ENCODE measurements at regions not wholly inside any gene's neighbourhood (a gene's known extent, or its start where the extent isn't known, plus 50 kb on each side); places are given as distances from the start of the nearest gene placed in this dataset.
A peak's percentile ranks its signal among the peaks of the same experiment; 100 is the strongest.

DNA sequence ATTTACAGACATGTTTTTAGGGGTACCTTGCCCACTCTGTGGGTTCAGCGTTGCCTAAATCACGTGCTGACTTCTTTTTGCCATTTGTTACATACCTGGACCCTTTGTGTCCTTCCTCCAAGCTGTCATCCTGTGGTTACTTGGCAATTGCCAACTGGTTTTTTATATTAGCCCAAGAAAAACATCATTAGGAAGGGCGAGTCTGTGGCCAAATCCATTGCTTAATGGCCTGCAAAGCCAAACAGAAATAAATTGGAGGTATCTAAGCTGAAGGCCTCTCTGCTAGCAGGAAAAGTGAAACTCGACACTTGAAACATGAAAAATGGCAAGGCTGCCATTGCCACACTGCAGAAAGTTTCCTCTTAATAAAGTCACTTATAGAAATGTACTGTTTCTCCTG, 190.4 kb downstream of the NUAK1 start:
- peak; percentile 92 for DNase-seq (ENCODE audit: low read depth, low spot score)

DNA sequence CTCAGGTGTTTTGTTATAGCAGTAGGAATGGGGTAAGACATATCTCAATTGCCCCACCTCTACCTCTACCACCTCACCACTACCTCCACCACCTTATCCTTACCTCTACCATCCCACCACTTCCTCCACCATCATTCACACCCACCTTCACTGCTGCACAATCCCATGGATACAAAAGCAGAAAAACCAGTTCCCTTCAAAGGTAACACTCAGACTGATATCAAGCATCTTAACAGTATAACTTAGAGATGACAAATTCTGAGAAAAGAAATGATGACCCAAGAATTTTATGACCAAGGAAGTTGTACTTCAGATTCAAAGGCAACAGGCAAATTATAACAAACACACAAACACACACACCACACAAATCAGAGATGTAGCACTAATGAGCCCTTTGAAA, 189.4 kb downstream of the NUAK1 start:
- DNase-seq (ENCODE audit: low read depth, low spot score): no peak

DNA sequence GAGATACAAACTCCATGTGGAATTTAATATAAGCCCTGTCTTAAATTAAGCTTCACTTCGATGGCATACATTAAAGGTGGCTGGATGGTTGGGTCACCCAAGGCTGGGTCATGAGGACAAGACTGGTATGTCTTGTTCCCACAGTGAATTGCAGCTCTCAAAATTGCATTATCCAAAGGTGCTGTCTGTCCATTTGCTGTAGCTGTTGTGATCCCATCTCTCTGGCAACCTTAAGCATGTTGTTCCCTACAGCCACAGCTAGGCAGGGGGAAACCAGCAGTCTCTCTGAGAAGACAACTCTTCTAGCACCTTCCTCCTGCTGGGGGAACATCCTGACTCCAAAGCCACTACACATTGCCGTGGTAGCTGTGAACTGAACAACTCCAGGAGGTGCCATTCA, 187.0 kb downstream of the NUAK1 start:
- no peak for DNase-seq (ENCODE audit: low read depth, low spot score)

DNA sequence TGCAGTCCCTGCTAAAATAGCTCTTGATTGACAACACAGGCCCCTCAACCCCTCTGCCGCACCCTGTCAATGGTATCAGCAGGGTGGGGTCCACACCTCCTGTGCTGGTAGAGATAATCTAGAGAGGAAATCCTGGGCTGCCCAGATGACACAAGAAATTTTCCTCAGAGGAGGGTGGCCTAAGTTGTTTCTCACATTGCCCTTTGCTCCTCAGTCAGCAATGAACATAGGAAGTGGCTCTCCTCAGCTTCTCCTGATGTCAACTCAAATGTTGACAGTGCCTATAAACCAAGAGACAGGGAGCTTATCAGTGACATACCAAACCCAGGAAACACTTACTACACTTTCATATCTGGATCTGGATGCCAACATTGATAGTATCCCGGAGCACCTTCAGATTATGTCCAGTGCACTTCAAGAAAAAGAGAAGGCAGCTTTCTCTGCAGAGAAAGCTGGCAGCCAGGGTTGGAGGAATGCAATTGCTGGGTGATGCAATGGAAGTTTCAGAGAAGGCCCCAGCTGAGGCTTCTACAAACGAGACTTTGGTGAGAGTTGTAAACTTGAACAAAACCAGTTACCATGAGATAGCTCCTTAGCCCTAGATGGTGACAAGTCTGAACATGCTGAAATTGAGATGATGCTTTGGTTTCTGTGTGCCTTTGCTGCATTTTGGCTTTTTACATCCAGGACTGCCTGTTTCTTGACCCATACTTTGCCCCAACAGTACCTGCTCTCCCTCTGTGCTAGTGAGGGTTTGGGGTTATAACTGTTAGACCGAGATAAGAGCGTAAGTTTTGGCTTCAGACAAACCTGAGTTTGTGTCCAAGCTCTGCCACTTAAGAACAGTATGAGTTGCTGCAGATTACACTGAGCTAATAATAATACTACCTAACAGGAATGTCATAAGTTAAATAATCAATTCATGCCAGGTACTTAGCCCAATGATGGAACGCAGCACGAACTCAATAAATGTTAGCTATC, 183.5 kb downstream of the NUAK1 start:
- peak; percentile 21 for DNase-seq (ENCODE audit: low read depth, low spot score)

DNA sequence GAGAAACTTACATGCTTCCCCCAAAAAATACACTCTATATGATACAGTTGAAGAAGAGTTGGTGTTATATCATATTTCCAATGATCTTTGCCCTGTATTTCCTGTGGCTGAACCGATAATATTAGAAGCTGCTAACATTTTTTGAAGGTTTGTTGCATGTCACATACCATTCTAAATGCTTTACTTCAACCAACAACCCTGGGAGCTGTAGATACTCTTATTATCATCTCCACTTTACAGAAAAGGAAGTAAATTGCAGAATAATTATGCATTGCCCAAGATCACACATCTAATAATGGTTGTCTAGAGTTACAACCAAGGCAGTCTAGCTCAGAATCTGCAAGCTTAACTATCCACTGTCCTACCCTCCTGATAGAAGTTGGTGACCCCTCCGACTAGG, 182.8 kb downstream of the NUAK1 start:
- no peak for DNase-seq (ENCODE audit: low read depth, low spot score)

DNA sequence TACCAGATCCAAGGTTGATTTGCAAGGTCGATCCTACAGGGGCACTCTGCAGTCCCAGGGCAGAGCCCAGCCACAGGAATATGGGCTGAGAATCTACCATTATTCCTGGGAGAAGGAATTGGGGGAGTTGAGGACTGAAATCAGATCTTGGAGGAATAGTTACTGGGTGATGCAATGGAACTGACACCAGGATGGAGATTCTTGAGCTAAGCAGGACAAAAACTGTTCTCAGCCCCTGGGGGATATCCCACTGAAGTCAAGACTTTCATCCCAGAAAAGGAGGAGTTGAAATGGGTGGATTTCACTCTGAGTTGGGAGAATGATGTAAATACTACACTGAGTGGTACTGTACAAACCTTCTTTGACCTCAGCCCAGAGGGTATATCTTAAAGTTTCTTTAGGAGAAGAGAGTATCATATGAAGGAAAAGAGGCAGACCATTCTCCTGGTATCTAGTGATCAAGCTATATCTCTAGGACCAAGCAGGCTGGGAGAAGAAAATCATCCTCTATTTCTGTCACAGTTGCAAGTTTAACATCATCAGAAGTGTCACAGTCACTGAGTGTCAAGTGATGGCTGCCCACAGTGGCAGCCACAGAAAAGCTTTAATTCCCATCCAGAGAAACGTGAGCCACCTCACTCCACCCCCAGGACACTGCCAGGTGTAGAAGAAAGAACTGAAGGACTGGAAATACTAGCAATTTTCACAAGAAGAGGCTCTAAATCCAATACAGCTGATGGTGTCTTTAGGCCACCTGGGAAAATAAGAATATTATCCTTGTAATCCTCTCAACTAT, 181.9 kb downstream of the NUAK1 start:
- no peak for DNase-seq (ENCODE audit: low read depth, low spot score)

DNA sequence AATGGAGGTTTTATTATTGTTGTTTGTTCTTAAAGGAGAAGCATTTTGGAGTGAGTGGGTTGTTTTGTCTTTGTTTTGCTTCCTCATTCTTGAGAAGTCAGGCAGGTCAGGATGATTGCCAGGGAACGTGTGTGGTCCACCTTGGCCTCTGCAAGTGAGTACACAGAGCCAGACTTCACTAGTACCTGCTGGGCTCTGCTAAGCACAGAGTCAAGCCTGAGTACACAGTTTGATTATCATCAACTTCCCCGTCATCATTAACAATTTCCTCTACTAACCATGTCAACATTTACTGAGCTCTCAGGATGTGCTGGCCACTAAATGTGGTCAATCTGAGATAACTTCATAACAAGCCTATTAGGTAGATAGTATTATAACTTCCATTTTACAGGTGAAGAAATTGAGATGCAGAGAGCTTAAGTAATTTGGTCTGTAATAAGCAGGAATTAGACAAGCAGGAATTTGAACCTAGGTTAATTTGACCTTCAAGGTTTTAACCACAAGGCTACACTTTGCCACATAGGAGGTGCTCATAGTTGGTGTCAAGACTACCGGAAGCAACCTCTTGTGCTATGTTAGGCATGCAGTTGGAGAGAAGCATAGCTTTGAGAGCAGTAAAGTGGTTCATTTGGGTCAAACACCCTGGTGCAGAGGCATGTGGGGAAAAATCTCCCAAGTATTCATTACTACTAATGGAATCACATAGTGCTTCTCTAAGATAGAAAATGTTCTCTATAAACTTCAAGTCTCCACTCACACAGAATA, 178.3 kb downstream of the NUAK1 start:
- DNase-seq (ENCODE audit: low read depth, low spot score): peak; percentile 75

DNA sequence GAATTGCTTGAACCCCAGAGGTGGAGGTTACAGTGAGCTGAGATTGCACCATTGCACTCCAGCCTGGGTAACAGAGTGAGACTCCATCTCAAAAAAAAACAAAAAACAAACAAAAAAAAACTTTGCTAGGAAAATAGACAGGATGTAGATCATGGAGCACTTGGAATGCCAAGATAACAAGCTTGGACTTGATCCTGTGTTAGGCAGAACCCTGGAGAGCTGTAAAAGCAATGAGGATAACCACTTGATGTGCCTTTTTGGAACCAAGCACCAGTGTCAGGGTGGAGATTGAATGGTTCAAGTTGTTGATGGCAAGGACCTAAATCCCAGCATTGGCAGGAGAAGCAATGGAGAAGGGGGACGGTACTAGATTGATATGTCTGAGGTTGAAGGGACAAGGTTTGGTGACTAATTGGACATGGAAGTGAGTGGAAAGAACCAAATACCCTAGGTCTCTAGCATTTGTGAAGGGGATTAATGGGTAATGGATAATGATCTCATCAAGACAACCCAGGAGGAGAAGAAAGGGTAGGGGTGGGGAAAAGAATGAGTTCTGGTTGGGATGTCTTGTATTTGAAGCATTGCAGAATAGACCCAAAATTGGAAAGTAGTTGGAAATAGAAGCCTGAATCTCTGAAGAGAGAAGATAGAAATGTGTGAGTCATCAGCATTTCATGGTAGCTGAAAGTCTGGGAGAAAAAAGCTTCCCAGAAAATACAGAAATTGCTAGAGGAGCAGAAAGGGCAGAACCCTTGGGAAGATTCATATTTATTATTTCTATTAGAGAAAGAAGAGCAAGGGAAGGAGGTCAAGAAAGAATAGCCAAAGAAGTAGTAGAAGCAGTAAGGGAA, 176.7 kb downstream of the NUAK1 start:
- DNase-seq (ENCODE audit: low read depth, low spot score): peak; percentile 11

DNA sequence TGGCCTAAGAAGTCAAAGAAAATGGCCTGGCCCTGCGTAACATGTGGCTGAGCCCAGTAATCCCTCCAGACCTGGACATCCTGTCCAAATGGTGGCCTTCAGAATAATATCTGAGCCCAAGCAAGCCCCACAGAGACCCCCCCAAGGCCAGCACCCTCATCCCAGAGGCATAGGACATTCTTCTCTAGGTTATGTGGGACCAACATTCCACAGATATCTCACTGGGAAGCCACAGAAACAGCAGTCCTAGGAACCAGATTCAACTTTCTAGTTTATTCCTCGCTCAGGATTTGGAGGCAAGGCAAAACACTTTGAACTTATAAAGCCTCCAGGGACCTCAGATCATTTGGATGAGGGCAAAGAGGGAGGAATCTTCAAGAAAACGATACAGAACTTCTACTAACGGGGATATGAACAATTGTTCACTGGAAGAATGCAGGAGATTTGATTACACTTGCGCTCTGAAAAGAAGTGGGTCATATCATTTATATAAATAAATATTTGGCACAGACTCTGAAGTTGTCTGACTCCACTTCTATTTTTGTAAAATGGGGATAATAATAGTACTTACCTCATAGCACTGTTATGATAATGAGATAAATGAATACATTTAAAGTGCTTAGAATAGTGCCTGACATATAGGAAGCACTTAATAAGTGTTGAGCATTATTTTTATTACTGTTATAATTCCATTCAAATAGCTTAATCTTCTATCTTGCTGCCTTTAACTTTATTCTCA, 171.5 kb downstream of the NUAK1 start:
- DNase-seq (ENCODE audit: low read depth, low spot score): peak; percentile 60

DNA sequence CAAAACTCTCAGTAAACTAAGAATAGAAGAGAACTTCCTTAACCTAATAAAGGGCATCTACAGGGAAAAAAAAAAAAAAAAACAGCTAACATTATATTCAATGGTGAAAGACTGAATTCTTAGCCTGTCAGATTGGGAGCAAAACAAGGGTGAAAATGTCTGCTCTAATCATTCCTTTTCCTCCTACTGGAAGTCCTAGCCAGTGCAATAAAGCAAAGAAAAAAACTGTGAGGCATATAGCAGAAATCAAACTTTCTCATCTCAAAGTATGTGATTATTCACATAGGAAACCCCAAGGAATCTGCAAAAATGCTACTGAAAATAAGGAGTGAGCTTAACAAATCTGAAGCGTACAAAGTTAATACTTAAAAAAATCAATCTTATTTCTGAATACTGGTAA, 170.7 kb downstream of the NUAK1 start:
- DNase-seq (ENCODE audit: low read depth, low spot score): no peak

DNA sequence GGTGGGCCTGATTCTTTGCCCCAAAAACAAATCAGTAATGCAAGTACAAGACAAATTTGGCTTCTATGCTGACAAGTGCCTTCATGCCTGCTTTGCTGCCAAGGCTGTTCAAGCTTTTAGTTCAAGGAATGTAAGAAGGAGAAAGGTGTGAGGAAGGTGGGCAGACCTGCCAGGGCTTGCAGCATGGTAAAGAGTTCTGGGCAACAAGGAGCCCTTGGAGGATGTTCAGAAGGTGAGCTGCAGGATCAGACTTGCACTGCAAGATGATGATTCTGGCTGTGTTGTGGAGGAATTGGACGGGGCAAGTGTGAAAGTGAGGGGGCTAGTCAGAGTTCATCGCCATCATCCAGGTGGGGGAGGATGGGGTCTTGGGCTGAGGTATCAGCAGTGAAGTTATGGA, 167.9 kb downstream of the NUAK1 start:
- DNase-seq (ENCODE audit: low read depth, low spot score): no peak

DNA sequence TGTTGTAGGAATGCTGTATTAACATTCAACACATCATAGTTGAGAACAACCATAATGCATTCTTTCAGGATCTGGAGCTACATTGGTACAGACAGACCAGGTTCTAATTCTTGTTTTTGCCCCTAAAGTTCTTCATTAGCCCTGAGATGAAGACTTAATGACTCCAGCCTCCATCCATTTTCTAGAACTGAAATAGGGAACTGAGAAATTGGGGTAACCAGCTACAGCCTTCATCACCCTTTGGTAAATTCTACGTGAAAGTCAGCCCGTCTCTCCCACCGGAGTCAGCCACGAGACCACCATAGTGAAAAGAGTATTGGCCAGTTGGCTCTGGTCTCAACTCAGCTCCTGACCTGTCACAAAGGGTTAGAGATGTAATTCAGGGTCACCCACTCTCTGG, 164.0 kb downstream of the NUAK1 start:
- DNase-seq (ENCODE audit: low read depth, low spot score): no peak

DNA sequence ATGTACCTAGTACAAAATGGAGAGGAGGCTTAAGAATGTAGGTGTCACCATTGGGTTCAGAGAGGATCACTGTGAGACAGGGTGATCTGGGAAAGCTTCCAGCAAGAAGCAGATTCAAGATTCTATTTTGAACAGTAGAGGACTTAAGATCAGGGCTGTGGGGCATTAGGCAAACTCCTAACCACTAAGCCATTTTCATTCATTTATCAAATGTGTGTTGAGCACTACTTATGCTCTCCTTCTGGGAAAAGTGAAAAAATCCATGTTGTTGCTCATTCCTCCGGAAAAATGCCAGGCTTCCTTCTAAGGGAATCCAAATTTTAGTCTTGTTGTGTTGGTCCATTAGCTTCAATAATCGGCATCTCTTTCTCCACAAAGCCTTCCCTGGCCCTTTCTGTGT, 163.4 kb downstream of the NUAK1 start:
- no peak for DNase-seq (ENCODE audit: low read depth, low spot score)

DNA sequence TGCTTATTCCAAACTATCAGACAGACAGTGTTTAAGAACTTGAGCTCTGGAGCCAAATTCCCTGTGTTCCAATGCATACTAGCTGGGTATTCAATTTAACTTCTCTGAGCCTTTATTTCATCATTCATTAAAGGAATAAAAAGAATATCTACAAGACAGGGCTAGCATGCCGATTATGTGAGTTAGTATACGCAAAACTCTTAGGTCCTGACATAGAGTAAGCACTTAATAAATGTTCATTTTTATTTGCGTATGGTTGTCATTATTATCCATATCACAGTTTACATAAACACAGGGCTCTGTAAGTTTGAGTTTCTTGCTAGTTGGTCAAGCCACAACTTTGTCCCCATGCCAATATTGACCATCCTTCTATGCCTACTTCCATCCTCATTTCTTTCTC, 161.5 kb downstream of the NUAK1 start:
- no peak for DNase-seq (ENCODE audit: low read depth, low spot score)

DNA sequence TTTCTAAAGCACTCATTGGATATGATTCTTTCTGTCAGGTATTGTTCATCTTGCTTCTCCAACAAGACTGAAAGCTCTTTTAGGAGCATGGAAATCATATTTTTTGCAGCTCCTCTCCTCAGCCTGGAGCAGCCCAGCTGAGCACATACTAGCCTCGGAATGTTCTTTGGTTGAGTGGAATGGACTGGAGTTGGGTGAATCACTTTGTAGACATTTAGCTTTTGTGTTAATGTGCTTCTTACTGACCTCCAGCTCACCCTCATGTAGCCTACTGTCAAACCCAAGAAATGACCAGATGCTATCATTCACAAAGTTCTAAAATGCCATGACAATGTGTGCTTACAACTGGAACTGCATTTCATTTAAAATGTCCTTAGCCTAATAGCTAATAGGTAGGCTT, 161.1 kb downstream of the NUAK1 start:
- peak; percentile 85 for DNase-seq (ENCODE audit: low read depth, low spot score)

DNA sequence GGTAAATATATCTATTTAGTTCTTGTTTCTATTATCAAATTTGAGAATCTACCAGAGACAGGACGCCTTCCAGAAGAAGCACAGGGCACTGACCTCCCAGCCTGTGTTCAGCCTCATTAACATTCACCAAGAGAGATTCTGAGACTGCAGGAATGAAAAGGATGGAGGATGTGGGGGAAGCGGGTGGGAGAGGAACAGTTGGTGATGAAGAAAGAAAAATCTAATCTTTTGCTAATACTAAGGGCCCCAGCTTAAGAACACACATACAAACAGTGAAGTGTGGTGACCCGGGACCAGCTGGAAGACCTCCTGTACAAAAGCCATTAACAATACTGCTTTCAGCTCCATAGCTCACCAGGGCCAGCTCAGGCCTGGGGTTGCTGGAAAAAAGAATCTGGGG, 160.5 kb downstream of the NUAK1 start:
- peak; percentile 40 for DNase-seq (ENCODE audit: low read depth, low spot score)

DNA sequence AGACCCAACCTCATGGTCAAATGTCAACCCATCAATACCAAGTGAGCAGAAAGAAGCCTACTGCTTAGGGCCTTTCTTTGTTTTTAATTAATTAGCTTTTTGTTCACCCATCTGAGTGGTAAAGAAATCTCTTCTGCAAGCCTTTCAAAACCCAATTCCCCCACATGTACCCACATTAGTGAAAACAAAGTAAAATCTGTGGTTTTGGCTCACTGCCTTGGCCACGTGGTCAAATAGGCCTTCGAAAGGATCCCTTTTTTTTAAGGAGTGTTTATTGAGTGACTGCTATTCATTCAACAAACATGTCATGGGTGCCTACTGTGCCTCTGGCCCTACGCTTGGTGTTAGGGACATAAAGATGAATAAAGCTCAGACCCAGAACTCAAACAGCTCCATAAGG, 160.1 kb downstream of the NUAK1 start:
- peak; percentile 70 for DNase-seq (ENCODE audit: low read depth, low spot score)

DNA sequence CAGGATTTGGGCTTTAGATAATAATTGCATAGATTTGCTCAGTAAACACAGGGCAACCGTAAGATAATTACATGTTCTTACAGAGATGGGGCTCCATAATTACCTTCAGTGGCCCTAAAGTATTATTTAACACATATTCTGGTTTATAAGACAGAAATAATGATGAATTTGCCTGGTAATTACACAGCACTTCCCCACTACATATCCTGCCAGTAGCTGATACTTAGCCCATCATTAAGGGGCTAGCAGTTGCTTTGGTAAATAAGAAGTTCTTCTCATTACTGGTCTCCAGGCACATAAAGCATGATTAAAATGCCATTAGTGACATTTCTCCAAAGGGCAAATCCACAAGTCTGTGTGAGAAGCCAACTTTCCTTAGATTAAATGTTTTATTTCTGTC, 158.7 kb downstream of the NUAK1 start:
- DNase-seq (ENCODE audit: low read depth, low spot score): no peak

DNA sequence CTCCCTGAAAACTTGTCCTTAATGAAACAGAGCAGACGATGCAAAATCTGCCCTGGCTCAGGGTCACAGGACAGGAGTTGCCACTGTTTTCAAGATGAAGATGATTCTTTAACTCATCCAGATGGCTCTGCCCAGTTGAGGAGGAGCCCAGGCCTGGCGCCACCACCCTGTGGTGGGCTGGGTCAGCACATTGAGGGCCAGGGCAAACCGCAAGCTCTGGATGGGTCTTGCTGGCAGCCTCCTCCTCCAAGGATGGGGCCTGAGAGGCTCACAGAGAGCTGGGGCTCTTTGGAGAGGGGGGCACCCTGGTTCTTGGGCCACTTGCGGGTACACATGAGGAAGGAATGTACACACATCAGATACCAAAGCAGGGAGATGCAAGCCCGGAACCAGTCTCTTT, 158.2 kb downstream of the NUAK1 start:
- DNase-seq (ENCODE audit: low read depth, low spot score): no peak

DNA sequence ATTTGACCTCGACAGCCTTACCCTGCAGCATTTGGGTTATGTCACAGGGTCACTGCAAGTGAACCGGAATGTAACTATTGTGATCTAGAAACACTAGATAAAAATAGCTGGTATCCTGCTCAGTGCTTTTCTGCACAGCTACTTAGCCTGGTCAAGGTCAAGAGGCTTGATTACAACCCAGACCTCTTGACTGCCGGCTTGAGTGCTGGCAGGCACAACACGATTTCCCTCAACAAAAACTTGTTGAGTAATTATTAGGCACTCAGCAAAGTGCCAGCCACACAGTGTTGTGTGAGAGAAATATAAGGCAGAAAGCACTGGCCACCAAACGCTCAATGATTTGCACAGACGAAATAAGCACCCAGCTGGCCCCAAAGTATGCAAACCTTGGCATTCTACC, 156.7 kb downstream of the NUAK1 start:
- no peak for DNase-seq (ENCODE audit: low read depth, low spot score)

All from astrocyte of the hippocampus (primary cell).